ENCODE measurements at regions not wholly inside any gene's neighbourhood (a gene's known extent, or its start where the extent isn't known, plus 50 kb on each side); places are given as distances from the start of the nearest gene placed in this dataset.

- TF ChIP-seq NFATC3 (IDR thresholded peaks at IDR 0.05): no peak
- no peak for TF ChIP-seq PHF8 (IDR thresholded peaks at IDR 0.05; ENCODE audit: borderline replicate concordance, low read length)
- TF ChIP-seq, protein P1, sequence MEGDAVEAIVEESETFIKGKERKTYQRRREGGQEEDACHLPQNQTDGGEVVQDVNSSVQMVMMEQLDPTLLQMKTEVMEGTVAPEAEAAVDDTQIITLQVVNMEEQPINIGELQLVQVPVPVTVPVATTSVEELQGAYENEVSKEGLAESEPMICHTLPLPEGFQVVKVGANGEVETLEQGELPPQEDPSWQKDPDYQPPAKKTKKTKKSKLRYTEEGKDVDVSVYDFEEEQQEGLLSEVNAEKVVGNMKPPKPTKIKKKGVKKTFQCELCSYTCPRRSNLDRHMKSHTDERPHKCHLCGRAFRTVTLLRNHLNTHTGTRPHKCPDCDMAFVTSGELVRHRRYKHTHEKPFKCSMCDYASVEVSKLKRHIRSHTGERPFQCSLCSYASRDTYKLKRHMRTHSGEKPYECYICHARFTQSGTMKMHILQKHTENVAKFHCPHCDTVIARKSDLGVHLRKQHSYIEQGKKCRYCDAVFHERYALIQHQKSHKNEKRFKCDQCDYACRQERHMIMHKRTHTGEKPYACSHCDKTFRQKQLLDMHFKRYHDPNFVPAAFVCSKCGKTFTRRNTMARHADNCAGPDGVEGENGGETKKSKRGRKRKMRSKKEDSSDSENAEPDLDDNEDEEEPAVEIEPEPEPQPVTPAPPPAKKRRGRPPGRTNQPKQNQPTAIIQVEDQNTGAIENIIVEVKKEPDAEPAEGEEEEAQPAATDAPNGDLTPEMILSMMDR (IDR thresholded peaks at IDR 0.05 in 2 of 3, conservative IDR thresholded peaks at IDR 0.05 in 1 of 3; ENCODE audit: insufficient read depth in 2 of 3, low read depth in 1 of 3, low read length in 3 of 3): no peak
- no peak for TF ChIP-seq ZNF217 (CRISPR knock-in tag; IDR thresholded peaks at IDR 0.05)
- TF ChIP-seq, protein P2, sequence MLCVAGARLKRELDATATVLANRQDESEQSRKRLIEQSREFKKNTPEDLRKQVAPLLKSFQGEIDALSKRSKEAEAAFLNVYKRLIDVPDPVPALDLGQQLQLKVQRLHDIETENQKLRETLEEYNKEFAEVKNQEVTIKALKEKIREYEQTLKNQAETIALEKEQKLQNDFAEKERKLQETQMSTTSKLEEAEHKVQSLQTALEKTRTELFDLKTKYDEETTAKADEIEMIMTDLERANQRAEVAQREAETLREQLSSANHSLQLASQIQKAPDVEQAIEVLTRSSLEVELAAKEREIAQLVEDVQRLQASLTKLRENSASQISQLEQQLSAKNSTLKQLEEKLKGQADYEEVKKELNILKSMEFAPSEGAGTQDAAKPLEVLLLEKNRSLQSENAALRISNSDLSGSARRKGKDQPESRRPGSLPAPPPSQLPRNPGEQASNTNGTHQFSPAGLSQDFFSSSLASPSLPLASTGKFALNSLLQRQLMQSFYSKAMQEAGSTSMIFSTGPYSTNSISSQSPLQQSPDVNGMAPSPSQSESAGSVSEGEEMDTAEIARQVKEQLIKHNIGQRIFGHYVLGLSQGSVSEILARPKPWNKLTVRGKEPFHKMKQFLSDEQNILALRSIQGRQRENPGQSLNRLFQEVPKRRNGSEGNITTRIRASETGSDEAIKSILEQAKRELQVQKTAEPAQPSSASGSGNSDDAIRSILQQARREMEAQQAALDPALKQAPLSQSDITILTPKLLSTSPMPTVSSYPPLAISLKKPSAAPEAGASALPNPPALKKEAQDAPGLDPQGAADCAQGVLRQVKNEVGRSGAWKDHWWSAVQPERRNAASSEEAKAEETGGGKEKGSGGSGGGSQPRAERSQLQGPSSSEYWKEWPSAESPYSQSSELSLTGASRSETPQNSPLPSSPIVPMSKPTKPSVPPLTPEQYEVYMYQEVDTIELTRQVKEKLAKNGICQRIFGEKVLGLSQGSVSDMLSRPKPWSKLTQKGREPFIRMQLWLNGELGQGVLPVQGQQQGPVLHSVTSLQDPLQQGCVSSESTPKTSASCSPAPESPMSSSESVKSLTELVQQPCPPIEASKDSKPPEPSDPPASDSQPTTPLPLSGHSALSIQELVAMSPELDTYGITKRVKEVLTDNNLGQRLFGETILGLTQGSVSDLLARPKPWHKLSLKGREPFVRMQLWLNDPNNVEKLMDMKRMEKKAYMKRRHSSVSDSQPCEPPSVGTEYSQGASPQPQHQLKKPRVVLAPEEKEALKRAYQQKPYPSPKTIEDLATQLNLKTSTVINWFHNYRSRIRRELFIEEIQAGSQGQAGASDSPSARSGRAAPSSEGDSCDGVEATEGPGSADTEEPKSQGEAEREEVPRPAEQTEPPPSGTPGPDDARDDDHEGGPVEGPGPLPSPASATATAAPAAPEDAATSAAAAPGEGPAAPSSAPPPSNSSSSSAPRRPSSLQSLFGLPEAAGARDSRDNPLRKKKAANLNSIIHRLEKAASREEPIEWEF (CRISPR knock-in tag; IDR thresholded peaks at IDR 0.05): no peak
- no peak for TF ChIP-seq ZFP36 (IDR thresholded peaks at IDR 0.05; ENCODE audit: low read depth, low read length, partially characterized antibody)
- no peak for TF ChIP-seq ZNF830 (CRISPR knock-in tag; IDR thresholded peaks at IDR 0.05)
- TF ChIP-seq MXI1 (IDR thresholded peaks at IDR 0.05; ENCODE audit: low read depth, low read length): no peak
- no peak for TF ChIP-seq TRIM28 (IDR thresholded peaks at IDR 0.05)
- TF ChIP-seq BRCA1 (IDR thresholded peaks at IDR 0.05): no peak
- no peak for TF ChIP-seq BRCA1 (CRISPR knock-in tag; IDR thresholded peaks at IDR 0.05)
- TF ChIP-seq, protein P3, sequence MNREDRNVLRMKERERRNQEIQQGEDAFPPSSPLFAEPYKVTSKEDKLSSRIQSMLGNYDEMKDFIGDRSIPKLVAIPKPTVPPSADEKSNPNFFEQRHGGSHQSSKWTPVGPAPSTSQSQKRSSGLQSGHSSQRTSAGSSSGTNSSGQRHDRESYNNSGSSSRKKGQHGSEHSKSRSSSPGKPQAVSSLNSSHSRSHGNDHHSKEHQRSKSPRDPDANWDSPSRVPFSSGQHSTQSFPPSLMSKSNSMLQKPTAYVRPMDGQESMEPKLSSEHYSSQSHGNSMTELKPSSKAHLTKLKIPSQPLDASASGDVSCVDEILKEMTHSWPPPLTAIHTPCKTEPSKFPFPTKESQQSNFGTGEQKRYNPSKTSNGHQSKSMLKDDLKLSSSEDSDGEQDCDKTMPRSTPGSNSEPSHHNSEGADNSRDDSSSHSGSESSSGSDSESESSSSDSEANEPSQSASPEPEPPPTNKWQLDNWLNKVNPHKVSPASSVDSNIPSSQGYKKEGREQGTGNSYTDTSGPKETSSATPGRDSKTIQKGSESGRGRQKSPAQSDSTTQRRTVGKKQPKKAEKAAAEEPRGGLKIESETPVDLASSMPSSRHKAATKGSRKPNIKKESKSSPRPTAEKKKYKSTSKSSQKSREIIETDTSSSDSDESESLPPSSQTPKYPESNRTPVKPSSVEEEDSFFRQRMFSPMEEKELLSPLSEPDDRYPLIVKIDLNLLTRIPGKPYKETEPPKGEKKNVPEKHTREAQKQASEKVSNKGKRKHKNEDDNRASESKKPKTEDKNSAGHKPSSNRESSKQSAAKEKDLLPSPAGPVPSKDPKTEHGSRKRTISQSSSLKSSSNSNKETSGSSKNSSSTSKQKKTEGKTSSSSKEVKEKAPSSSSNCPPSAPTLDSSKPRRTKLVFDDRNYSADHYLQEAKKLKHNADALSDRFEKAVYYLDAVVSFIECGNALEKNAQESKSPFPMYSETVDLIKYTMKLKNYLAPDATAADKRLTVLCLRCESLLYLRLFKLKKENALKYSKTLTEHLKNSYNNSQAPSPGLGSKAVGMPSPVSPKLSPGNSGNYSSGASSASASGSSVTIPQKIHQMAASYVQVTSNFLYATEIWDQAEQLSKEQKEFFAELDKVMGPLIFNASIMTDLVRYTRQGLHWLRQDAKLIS (CRISPR knock-in tag; IDR thresholded peaks at IDR 0.05): no peak
Measured at GRCh38 chr2:71891155-71891554, 256.5 kb downstream of the CYP26B1 start.

All from K562 (cell line).